AG04449 (cell line): ENCODE measurements at regions not wholly inside any gene's neighbourhood (a gene's known extent, or its start where the extent isn't known, plus 50 kb on each side); places are given as distances from the start of the nearest gene placed in this dataset.

ENCODE experiments used
- CTCF ChIA-PET: fragments of 350-600 bp; formaldehyde crosslinking; extraction: SDS; loops from one replicate; lab custom pipeline; 2021; ENCODE audit warnings: antibody characterized with exemption; lab: Yijun Ruan, JAX
- POLR2A ChIA-PET: fragments of 400-600, 350-600 bp; formaldehyde crosslinking; extraction: SDS; loops from one replicate; lab custom pipeline; 2020; ENCODE audit warnings: antibody characterized with exemption, inconsistent platforms; lab: Yijun Ruan, JAX
- DNase-seq: peaks from one replicate; pipeline ENCODE4 v3.0.0-alpha.2; 2010; ENCODE audit warnings: low read depth, low spot score
- H3K4me3 ChIP-seq: 2 replicates; pipeline ENCODE4 v1.5.1; 2011; ENCODE audit warnings: low read depth, mild to moderate bottlenecking, control low read depth, low read length
- TF ChIP-seq, protein P1 (sequence below): IDR thresholded peaks from one replicate; pipeline ENCODE4 v1.5.1; 2011; ENCODE audit warnings: mild to moderate bottlenecking, moderate library complexity, low read length, control low read depth, inconsistent platforms; ENCODE audit not compliant: insufficient read depth; ENCODE audit errors: missing control alignments

DNA sequence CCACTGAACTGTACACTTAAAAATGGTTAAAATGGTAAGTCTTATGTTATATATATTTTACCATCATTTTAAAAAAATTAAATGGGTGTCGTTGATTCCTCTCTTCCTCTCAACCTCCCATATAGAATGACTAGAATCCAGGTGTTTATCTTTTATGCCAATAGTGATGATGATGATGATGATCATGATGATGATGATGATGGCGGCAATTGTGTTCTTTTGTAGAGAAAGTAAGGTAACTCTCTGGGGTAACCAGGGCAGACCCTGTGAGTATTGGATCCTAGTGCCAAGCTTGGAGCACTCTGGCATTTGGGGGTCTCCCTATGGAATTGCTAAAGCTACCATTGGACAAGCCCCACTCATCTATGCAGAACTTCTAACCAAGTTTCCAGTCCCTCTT is 113.6 kb downstream of the GLI2 start:
- no peak for DNase-seq
- no peak overlapping the region for H3K4me3 ChIP-seq
- POLR2A ChIA-PET, result no interaction called here
- CTCF ChIA-PET, result interaction anchor here (1.8 to 3.1 kb wide), 2 partner anchors 8 to 13 kb away, joined by 5 to 15 read pairs; no protein-coding TSS in a partner anchor
- TF ChIP-seq, protein P1, sequence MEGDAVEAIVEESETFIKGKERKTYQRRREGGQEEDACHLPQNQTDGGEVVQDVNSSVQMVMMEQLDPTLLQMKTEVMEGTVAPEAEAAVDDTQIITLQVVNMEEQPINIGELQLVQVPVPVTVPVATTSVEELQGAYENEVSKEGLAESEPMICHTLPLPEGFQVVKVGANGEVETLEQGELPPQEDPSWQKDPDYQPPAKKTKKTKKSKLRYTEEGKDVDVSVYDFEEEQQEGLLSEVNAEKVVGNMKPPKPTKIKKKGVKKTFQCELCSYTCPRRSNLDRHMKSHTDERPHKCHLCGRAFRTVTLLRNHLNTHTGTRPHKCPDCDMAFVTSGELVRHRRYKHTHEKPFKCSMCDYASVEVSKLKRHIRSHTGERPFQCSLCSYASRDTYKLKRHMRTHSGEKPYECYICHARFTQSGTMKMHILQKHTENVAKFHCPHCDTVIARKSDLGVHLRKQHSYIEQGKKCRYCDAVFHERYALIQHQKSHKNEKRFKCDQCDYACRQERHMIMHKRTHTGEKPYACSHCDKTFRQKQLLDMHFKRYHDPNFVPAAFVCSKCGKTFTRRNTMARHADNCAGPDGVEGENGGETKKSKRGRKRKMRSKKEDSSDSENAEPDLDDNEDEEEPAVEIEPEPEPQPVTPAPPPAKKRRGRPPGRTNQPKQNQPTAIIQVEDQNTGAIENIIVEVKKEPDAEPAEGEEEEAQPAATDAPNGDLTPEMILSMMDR, result no peak

DNA sequence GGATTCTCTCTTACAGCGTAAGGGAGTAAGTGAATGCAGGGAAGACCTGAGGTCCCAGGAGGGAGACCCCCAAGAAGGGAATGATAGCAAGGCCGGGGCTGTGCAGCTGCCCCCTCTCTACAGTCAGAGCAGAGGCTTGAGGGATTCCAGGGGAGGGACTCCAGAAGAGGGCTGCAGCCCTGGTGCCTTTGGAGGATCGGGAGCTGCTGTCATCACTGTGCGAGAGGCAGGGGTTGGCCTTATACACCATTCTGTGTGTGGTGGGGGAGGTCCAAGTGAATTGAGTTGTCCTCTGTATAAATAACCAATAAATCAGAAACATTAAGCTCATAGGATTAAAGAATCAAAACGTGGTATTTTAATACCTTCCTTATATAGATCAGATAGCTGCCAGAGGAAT is 114.9 kb downstream of the GLI2 start:
- TF ChIP-seq, protein P1, result no peak
- no peak overlapping the region for H3K4me3 ChIP-seq
- ChIA-PET CTCF (interaction anchor here (0.8 to 3.3 kb wide), 4 partner anchors 11 to 221 kb away, joined by 4 to 15 read pairs (median 7); no protein-coding TSS in a partner anchor), POLR2A (no interaction called here)
- no peak for DNase-seq

DNA sequence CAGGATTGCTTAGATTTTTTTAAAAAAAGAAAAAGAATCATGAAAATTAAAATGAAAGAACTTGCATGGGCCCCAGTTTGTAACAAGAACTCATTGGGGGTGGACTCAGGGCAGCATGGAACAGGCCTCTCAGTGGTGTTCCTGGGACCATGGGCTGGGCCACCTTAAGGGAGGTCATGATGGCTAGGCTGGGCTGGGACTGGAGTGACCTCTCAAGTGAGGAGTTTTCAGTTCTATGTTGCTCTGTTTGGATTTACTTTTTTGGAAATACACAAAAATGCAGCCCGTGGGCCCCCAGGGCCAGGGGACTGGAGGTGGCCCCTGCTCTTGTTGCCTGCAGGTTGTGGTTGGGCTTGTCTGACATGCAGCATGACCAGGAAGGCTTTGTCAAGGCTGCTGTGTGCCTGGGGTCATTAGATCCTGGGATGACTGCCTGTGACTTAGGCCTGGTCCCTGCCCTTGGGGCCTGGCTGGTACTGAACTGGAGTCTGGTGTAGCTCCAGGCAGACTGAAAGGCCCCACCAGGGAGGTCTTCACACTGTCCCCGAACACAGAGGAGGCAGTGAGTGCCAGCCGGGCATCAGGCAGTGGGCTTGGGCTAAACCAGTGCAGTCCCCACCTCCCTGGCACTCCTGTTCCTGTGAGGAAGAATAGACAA is 115.6 kb downstream of the GLI2 start:
- CTCF ChIA-PET, result interaction anchor here (0.8 to 3.3 kb wide), 6 partner anchors 8 to 220 kb away, joined by 3 to 15 read pairs (median 5); no protein-coding TSS in a partner anchor
- POLR2A ChIA-PET, result no interaction called here
- no peak overlapping the region for H3K4me3 ChIP-seq
- TF ChIP-seq, protein P1, result no peak
- DNase-seq, result no peak

DNA sequence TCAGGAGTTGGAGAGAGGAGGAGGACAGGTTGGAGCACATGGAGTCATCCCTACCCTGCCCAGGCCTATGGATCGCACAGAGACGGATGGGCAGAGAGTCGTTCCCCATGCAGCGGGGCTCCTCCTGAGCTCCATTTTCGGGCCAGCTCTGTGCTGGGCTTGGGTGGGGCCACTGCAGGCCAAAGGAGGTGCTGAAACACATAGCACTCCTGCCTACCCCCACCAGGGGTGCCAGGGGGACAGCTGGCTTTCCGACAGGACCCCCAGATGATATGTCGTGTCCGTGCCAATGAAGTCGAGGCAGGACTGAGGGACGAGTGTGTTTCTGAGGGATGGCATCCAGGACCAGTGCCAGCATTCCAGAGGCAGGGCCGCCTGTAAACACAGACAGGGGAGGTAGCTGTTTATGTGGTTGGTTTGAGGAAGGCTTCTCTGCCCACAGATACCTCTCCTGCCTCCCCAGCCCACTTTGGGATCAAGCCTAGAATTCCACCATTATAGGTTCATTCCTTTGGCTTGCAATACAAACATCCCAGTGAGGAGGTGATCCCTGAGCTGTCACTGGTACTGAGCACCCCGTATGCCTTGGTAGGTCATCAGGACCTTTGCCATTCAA is 116.6 kb downstream of the GLI2 start:
- ChIA-PET POLR2A (interaction anchor here (0.8 to 0.9 kb wide), 2 partner anchors 14 to 72 kb away, joined by 3 to 4 read pairs; no protein-coding TSS in a partner anchor), CTCF (interaction anchor here (0.8 to 3.3 kb wide), 6 partner anchors 9 to 225 kb away, joined by 3 to 15 read pairs (median 4); no protein-coding TSS in a partner anchor)
- H3K4me3 ChIP-seq, result no peak overlapping the region
- DNase-seq, result no peak
- TF ChIP-seq, protein P1, result no peak

DNA sequence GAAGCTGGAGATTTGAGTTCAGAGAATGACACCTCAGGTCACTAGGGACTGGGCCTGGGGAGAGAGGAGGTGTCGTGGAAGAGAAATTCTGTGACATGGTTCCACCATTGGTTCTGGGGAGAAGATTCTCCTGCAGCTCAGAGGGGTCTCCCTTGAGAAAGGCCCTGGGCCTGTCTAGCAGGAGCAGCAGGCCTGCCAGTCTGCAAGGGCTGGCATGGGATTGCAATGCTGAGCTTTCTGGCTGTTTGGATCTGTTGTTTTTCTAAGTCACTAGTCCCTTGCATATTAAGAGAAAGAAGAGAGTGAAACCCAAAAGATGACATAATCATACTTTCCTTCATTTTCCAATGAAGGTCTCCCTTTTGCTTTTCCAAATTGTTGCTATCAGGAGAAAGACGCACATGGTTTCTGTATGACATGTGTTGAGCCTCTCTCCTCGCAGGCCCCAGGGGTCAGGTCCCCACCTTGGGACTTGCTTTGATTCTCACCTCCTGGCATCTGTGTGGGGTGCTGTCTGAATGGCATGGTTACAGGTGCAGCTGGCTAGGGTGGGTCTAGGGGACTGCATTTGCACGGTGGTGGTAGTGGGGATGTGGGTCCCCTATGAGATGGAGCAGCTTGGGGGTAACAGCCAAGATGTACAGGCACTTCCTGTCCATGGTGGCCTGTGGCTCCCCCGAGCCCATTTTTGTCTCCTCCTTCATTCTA is 117.8 kb downstream of the GLI2 start:
- CTCF ChIA-PET, result interaction anchor here (1.2 to 3.3 kb wide), 3 partner anchors 8 to 118 kb away, joined by 4 to 15 read pairs (median 5); no protein-coding TSS in a partner anchor
- TF ChIP-seq, protein P1, result no peak

More for the DNA sequence above, 117.8 kb downstream of the GLI2 start:
- no peak overlapping the region for H3K4me3 ChIP-seq
- POLR2A ChIA-PET, result interaction anchor here (0.6 kb wide), 1 partner anchor 53 kb away, joined by 3 read pairs; no protein-coding TSS in a partner anchor
- no peak for DNase-seq
